Adrenal gland (tissue), 5 donors: ENCODE measurements at regions not wholly inside any gene's neighbourhood (a gene's known extent, or its start where the extent isn't known, plus 50 kb on each side); places are given as distances from the start of the nearest gene placed in this dataset.

Experiments used
- POLR2A ChIP-seq, 2 donors: fragments of 450-650 bp; IDR thresholded peaks; one replicate each; pipeline ENCODE4 v1.6.1; 2017; ENCODE audit warnings: antibody characterized with exemption in 2 of 2, mild to moderate bottlenecking in 2 of 2, moderate library complexity in 1 of 2
- TF ChIP-seq, protein P1 (sequence below), 6 experiments: fragments of 450-650 bp in 4 of 6; fragments of 200-600 bp in 2 of 6; sonication (generic) in 1 of 6; IDR thresholded peaks; 1 replicate in 5 of 6; 2 replicates in 1 of 6; pipeline versions ENCODE4 v1.5.1 to v1.8.0; 2016 to 2021; ENCODE audit warnings: antibody characterized with exemption in 6 of 6, mild to moderate bottlenecking in 2 of 6, moderate library complexity in 1 of 6
- donor health status: DM: no; HTN: no; CAD: no.

DNA sequence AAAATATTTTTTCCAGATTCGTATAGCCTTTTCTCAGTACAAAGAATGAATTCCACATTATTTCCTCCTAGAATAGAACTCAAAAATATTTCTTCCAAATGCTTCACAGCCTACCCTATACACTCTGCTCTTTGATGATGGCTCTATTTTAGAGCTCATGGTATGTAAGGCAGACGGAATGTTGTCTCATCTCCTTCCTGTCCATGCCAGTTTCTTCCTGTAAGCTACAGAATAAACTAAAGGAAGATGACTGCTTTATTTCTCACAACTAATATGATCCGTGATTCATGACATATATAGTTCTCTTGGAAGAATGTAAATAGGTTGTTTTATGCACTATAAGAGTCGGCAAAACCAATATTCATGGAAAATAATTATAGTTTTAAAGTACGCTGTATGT is 723.1 kb downstream of the CDH11 start:
- TF ChIP-seq, protein P1, sequence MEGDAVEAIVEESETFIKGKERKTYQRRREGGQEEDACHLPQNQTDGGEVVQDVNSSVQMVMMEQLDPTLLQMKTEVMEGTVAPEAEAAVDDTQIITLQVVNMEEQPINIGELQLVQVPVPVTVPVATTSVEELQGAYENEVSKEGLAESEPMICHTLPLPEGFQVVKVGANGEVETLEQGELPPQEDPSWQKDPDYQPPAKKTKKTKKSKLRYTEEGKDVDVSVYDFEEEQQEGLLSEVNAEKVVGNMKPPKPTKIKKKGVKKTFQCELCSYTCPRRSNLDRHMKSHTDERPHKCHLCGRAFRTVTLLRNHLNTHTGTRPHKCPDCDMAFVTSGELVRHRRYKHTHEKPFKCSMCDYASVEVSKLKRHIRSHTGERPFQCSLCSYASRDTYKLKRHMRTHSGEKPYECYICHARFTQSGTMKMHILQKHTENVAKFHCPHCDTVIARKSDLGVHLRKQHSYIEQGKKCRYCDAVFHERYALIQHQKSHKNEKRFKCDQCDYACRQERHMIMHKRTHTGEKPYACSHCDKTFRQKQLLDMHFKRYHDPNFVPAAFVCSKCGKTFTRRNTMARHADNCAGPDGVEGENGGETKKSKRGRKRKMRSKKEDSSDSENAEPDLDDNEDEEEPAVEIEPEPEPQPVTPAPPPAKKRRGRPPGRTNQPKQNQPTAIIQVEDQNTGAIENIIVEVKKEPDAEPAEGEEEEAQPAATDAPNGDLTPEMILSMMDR (IDR thresholded peaks at IDR 0.05), result no peak
- TF ChIP-seq POLR2A (IDR thresholded peaks at IDR 0.05), result no peak
